Neural cell (in vitro differentiated cells): ENCODE measurements at regions not wholly inside any gene's neighbourhood (a gene's known extent, or its start where the extent isn't known, plus 50 kb on each side); places are given as distances from the start of the nearest gene placed in this dataset.

ENCODE experiments used
- H2AFZ ChIP-seq: fragments of 200-600, 300-800 bp; sonication (generic), shearing (Covaris generic); 2 replicates; pipeline ENCODE4 v1.6.0; 2014; ENCODE audit warnings: low read depth, mild to moderate bottlenecking, antibody characterized with exemption, low read length, moderate library complexity
- H3F3A ChIP-seq: fragments of 200-600 bp; shearing (Covaris generic); 2 replicates; pipeline ENCODE4 v1.6.1; 2016; ENCODE audit warnings: mild to moderate bottlenecking, moderate library complexity, mixed read lengths, antibody characterized with exemption, low read length; ENCODE audit not compliant: insufficient read depth, poor library complexity, severe bottlenecking
- H3K27ac ChIP-seq: fragments of 200-600, 300-800 bp; sonication (generic), shearing (Covaris generic); 2 replicates; pipeline ENCODE4 v1.5.1; 2014; ENCODE audit warnings: mild to moderate bottlenecking, low read length, moderate library complexity
- H3K27me3 ChIP-seq: fragments of 300-800, 200-600 bp; sonication (generic), shearing (Covaris generic); 2 replicates; pipeline ENCODE4 v1.6.0; 2014; ENCODE audit warnings: mild to moderate bottlenecking, low read depth, low read length, moderate library complexity; ENCODE audit not compliant: insufficient read depth
- H3K36me3 ChIP-seq: fragments of 300-800, 200-600 bp; sonication (generic), shearing (Covaris generic); 2 replicates; pipeline ENCODE4 v1.5.1; 2014; ENCODE audit warnings: mild to moderate bottlenecking, antibody characterized with exemption, low read length, moderate library complexity; ENCODE audit not compliant: insufficient read depth
- H3K4me2 ChIP-seq: fragments of 300-800, 200-600 bp; sonication (generic), shearing (Covaris generic); 2 replicates; pipeline ENCODE4 v1.6.0; 2014; ENCODE audit warnings: mild to moderate bottlenecking, low read length
- H3K4me3 ChIP-seq: fragments of 300-800, 200-600 bp; sonication (generic), shearing (Covaris generic); 2 replicates; pipeline ENCODE4 v1.5.1; 2014; ENCODE audit warnings: mild to moderate bottlenecking, low read length, moderate library complexity
- H3K79me2 ChIP-seq: fragments of 200-600 bp; shearing (Covaris generic); replicated peaks from 2 replicates; pipeline ENCODE4 v1.6.0; 2014; ENCODE audit warnings: mild to moderate bottlenecking, low read length, moderate library complexity; ENCODE audit not compliant: insufficient read depth
- H3K9ac ChIP-seq: fragments of 300-800, 200-600 bp; sonication (generic), shearing (Covaris generic); 2 replicates; pipeline ENCODE4 v1.6.1; 2016; ENCODE audit warnings: mild to moderate bottlenecking, low read length, mixed read lengths
- H3K9me2 ChIP-seq: fragments of 200-600 bp; shearing (Covaris generic); 2 replicates; pipeline ENCODE4 v1.6.1; 2016; ENCODE audit warnings: mild to moderate bottlenecking, low read length, mixed read lengths; ENCODE audit not compliant: insufficient read depth
- H3K9me3 ChIP-seq: fragments of 200-600, 300-800 bp; sonication (generic), shearing (Covaris generic); 2 replicates; pipeline ENCODE4 v1.6.1; 2016; ENCODE audit warnings: mild to moderate bottlenecking, mixed run types, low read length, moderate library complexity, mixed read lengths
- H4K20me1 ChIP-seq: fragments of 200-600 bp; shearing (Covaris generic); 2 replicates; pipeline ENCODE4 v1.6.1; 2016; ENCODE audit warnings: mild to moderate bottlenecking, mixed run types; ENCODE audit not compliant: insufficient read depth
- CTCF ChIP-seq: fragments of 450-650 bp; IDR thresholded peaks from 2 replicates; pipeline ENCODE4 v1.5.1; 2014; ENCODE audit warnings: antibody characterized with exemption, mild to moderate bottlenecking, moderate library complexity; ENCODE audit not compliant: poor library complexity, severe bottlenecking
- EP300 ChIP-seq: fragments of 450-650 bp; conservative IDR thresholded peaks from 2 replicates; pipeline ENCODE4 v1.6.1; 2014; ENCODE audit warnings: antibody characterized with exemption, mild to moderate bottlenecking, moderate library complexity; ENCODE audit not compliant: poor library complexity, severe bottlenecking
- EZH2 ChIP-seq: fragments of 200-600, 300-800 bp; shearing (Covaris generic), sonication (generic); IDR thresholded peaks from 2 replicates; pipeline ENCODE4 v1.6.1; 2014; ENCODE audit warnings: antibody characterized with exemption, low read length, borderline replicate concordance, mild to moderate bottlenecking; ENCODE audit not compliant: insufficient read depth, poor library complexity, severe bottlenecking
- MXI1 ChIP-seq: fragments of 450-650 bp; conservative IDR thresholded peaks from 2 replicates; pipeline ENCODE4 v1.6.1; 2014; ENCODE audit warnings: antibody characterized with exemption, mild to moderate bottlenecking; ENCODE audit not compliant: poor library complexity, severe bottlenecking
- POLR2AphosphoS5 ChIP-seq: IDR thresholded peaks from 2 replicates; pipeline ENCODE4 v1.6.1; 2012
- RAD21 ChIP-seq: fragments of 450-650 bp; conservative IDR thresholded peaks from 2 replicates; pipeline ENCODE4 v1.6.1; 2014; ENCODE audit warnings: antibody characterized with exemption, mild to moderate bottlenecking, moderate library complexity
- REST ChIP-seq: IDR thresholded peaks from 2 replicates; pipeline ENCODE4 v1.6.1; 2012; ENCODE audit warnings: borderline replicate concordance
- SMC3 ChIP-seq: fragments of 450-650 bp; conservative IDR thresholded peaks from 2 replicates; pipeline ENCODE4 v1.6.1; 2014; ENCODE audit warnings: antibody characterized with exemption, mild to moderate bottlenecking, moderate library complexity; ENCODE audit not compliant: poor library complexity
- TAF1 ChIP-seq: IDR thresholded peaks from 2 replicates; pipeline ENCODE4 v1.6.1; 2012; ENCODE audit warnings: low read depth

GRCh38 chr2:128645631-128646030 is 327.0 kb upstream of the HS6ST1 start:
- no peak overlapping the region for H3K4me3 ChIP-seq
- no peaks in the 10 kb centered on the region for H3K9me2 ChIP-seq
- H3K36me3 ChIP-seq: no peaks in the 10 kb centered on the region
- H3K79me2 ChIP-seq: no peaks in the 10 kb centered on the region
- no peak overlapping the region for H3K4me2 ChIP-seq
- H3K9me3 ChIP-seq: no peaks in the 10 kb centered on the region
- no peak overlapping the region for H3K9ac ChIP-seq
- no peaks in the 10 kb centered on the region for H3K27me3 ChIP-seq
- H2AFZ ChIP-seq: no peak overlapping the region
- TF ChIP-seq CTCF (no peak), RAD21 (no peak), REST (no peak), MXI1 (no peak), EZH2 (no peak), TAF1 (no peak), POLR2AphosphoS5 (no peak), SMC3 (no peak), EP300 (no peak)
- H4K20me1 ChIP-seq: no peaks in the 10 kb centered on the region
- H3F3A ChIP-seq: no peaks in the 10 kb centered on the region
- no peak overlapping the region for H3K27ac ChIP-seq

GRCh38 chr2:128646091-128646490 is 327.4 kb upstream of the HS6ST1 start:
- H3K79me2 ChIP-seq: no peaks in the 10 kb centered on the region
- no peak overlapping the region for H3K9ac ChIP-seq
- H3K27ac ChIP-seq: no peak overlapping the region
- H3K9me2 ChIP-seq: no peaks in the 10 kb centered on the region
- H3K9me3 ChIP-seq: no peaks in the 10 kb centered on the region
- H3K27me3 ChIP-seq: no peaks in the 10 kb centered on the region
- no peak for TF ChIP-seq POLR2AphosphoS5
- H4K20me1 ChIP-seq: no peaks in the 10 kb centered on the region
- H2AFZ ChIP-seq: no peak overlapping the region
- no peaks in the 10 kb centered on the region for H3K36me3 ChIP-seq
- H3F3A ChIP-seq: no peaks in the 10 kb centered on the region
- no peak overlapping the region for H3K4me2 ChIP-seq
- no peak overlapping the region for H3K4me3 ChIP-seq

- no peaks in the 10 kb centered on the region for H3F3A ChIP-seq
- H3K4me3 ChIP-seq: no peak overlapping the region
- H3K79me2 ChIP-seq: no peaks in the 10 kb centered on the region
- no peaks in the 10 kb centered on the region for H3K36me3 ChIP-seq
- H3K9ac ChIP-seq: no peak overlapping the region
- TF ChIP-seq POLR2AphosphoS5 (no peak), REST (no peak), MXI1 (no peak), SMC3 (no peak), EP300 (no peak), CTCF (no peak), RAD21 (no peak), TAF1 (no peak), EZH2 (no peak)
- no peaks in the 10 kb centered on the region for H3K9me2 ChIP-seq
- H2AFZ ChIP-seq: no peak overlapping the region
- no peaks in the 10 kb centered on the region for H3K27me3 ChIP-seq
- no peaks in the 10 kb centered on the region for H4K20me1 ChIP-seq
- no peak overlapping the region for H3K4me2 ChIP-seq
- H3K9me3 ChIP-seq: no peaks in the 10 kb centered on the region
- no peak overlapping the region for H3K27ac ChIP-seq
Observed at GRCh38 chr2:128646691-128647090, 328.0 kb upstream of the HS6ST1 start.
